ENCODE measurements at regions not wholly inside any gene's neighbourhood (a gene's known extent, or its start where the extent isn't known, plus 50 kb on each side); places are given as distances from the start of the nearest gene placed in this dataset.

DNA sequence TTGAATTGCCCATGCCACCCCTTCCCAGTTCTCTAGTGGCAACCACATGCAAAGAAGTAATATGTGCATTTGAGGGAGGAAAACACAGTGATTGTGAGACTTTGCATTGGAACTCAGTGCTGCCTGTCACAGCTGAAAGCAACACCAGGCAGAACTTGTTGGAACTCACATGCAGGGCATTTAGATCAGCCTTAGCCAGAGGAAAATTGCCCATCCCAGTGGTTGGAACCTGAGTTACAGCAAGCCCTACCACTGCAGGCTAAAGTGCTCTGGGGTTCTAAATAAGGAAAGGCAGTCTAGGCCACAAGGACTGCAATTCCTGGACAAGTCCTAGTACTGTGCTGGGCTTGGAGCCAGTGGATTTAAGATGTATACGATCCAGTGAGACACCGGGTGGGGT, 245.3 kb upstream of the UFL1 start:
- Histone ChIP-seq H2AFZ (no peak overlapping the region), H3K36me3 (replicated peaks; ENCODE audit: insufficient read depth, low read depth) (no peaks in the 10 kb centered on the region)

GRCh38 chr6:96276856-96277255, 244.8 kb upstream of the UFL1 start:
- Histone ChIP-seq H3K36me3 (replicated peaks; ENCODE audit: insufficient read depth, low read depth) (no peaks in the 10 kb centered on the region), H3K27ac (no peak overlapping the region), H3K79me2 (no peaks in the 10 kb centered on the region), H3K9me2 (replicated peaks; ENCODE audit: insufficient read depth) (no peaks in the 10 kb centered on the region), H3K4me3 (no peak overlapping the region), H3K4me2 (no peak overlapping the region), H3K9me3 (ENCODE audit: low read depth) (no peaks in the 10 kb centered on the region), H4K20me1 (ENCODE audit: insufficient read depth, poor library complexity, severe bottlenecking) (no peaks in the 10 kb centered on the region), H2AFZ (no peak overlapping the region), H3K27me3 (no peaks in the 10 kb centered on the region), H3K4me1 (ENCODE audit: insufficient read depth) (no peaks in the 10 kb centered on the region)
- no peak for TF ChIP-seq CTCF (IDR thresholded peaks at IDR 0.05; ENCODE audit: poor library complexity)
- no peak for TF ChIP-seq EZH2 (IDR thresholded peaks at IDR 0.05; ENCODE audit: borderline replicate concordance)
- TF ChIP-seq EZH2phosphoT487 (IDR thresholded peaks at IDR 0.05; ENCODE audit: low read depth, severe bottlenecking, unreplicated experiment): no peak
- DNase-seq (ENCODE audit: low spot score): no peak

More for the DNA sequence above, 245.3 kb upstream of the UFL1 start:
- H3K4me1 ChIP-seq (ENCODE audit: insufficient read depth): no peaks in the 10 kb centered on the region
- H3K27me3 ChIP-seq: no peaks in the 10 kb centered on the region
- no peak overlapping the region for H3K4me3 ChIP-seq
- no peak for TF ChIP-seq CTCF (IDR thresholded peaks at IDR 0.05; ENCODE audit: poor library complexity)
- no peak for TF ChIP-seq EZH2phosphoT487 (IDR thresholded peaks at IDR 0.05; ENCODE audit: low read depth, severe bottlenecking, unreplicated experiment)
- no peak for TF ChIP-seq EZH2 (IDR thresholded peaks at IDR 0.05; ENCODE audit: borderline replicate concordance)
- no peak for DNase-seq (ENCODE audit: low spot score)
- H3K4me2 ChIP-seq: no peak overlapping the region
- H4K20me1 ChIP-seq (ENCODE audit: insufficient read depth, poor library complexity, severe bottlenecking): no peaks in the 10 kb centered on the region
- no peak overlapping the region for H3K27ac ChIP-seq
- H3K9me3 ChIP-seq (ENCODE audit: low read depth): no peaks in the 10 kb centered on the region
- 69% methylated on average over 2 of the region's 2 CpGs for WGBS (ENCODE audit: low lambda C conversion rate, missing lambda C conversion rate)
- H3K79me2 ChIP-seq: no peaks in the 10 kb centered on the region
- H3K9me2 ChIP-seq (replicated peaks; ENCODE audit: insufficient read depth): no peaks in the 10 kb centered on the region

DNA sequence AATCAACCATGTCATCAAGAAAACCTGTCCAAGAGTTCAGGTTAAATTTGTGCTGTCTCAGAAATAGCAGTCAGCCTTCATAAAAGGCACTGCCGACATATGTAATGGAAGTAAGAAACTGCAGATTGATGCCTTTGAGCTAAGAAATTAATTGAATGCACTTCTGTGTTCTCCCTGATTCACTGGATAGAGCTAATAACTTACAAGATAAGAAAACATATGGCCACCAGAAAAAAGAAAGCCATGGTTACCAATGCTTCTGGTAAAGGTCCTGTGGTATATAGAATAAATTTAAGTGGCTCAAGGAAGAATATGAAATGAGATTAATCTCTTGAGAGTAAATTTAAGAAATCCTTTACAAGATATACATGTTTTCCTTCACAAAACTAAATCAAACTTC, 242.5 kb upstream of the UFL1 start:
- H3K9me3 ChIP-seq (ENCODE audit: low read depth): no peaks in the 10 kb centered on the region
- no peaks in the 10 kb centered on the region for H3K4me1 ChIP-seq (ENCODE audit: insufficient read depth)
- no peaks in the 10 kb centered on the region for H3K79me2 ChIP-seq
- DNase-seq (ENCODE audit: low spot score): no peak
- H3K27me3 ChIP-seq: no peaks in the 10 kb centered on the region
- H3K9me2 ChIP-seq (replicated peaks; ENCODE audit: insufficient read depth): no peaks in the 10 kb centered on the region
- TF ChIP-seq EZH2phosphoT487 (IDR thresholded peaks at IDR 0.05; ENCODE audit: low read depth, severe bottlenecking, unreplicated experiment) (no peak), CTCF (IDR thresholded peaks at IDR 0.05; ENCODE audit: poor library complexity) (no peak), EZH2 (IDR thresholded peaks at IDR 0.05; ENCODE audit: borderline replicate concordance) (no peak)
- no peak overlapping the region for H3K27ac ChIP-seq
- H3K4me2 ChIP-seq: no peak overlapping the region
- H3K4me3 ChIP-seq: no peak overlapping the region
- no peaks in the 10 kb centered on the region for H3K36me3 ChIP-seq (replicated peaks; ENCODE audit: insufficient read depth, low read depth)
- 96% methylated on average over 1 of the region's 1 CpG for WGBS (ENCODE audit: low lambda C conversion rate, missing lambda C conversion rate)
- H2AFZ ChIP-seq: no peak overlapping the region
- no peaks in the 10 kb centered on the region for H4K20me1 ChIP-seq (ENCODE audit: insufficient read depth, poor library complexity, severe bottlenecking)

- Histone ChIP-seq H3K79me2 (no peaks in the 10 kb centered on the region), H3K9me2 (replicated peaks; ENCODE audit: insufficient read depth) (no peaks in the 10 kb centered on the region), H3K27me3 (no peaks in the 10 kb centered on the region), H3K4me2 (no peak overlapping the region), H4K20me1 (ENCODE audit: insufficient read depth, poor library complexity, severe bottlenecking) (no peaks in the 10 kb centered on the region), H3K4me3 (no peak overlapping the region), H3K36me3 (replicated peaks; ENCODE audit: insufficient read depth, low read depth) (no peaks in the 10 kb centered on the region), H2AFZ (no peak overlapping the region), H3K9me3 (ENCODE audit: low read depth) (no peaks in the 10 kb centered on the region), H3K4me1 (ENCODE audit: insufficient read depth) (no peaks in the 10 kb centered on the region), H3K27ac (no peak overlapping the region)
- TF ChIP-seq EZH2 (IDR thresholded peaks at IDR 0.05; ENCODE audit: borderline replicate concordance) (no peak), CTCF (IDR thresholded peaks at IDR 0.05; ENCODE audit: poor library complexity) (no peak), EZH2phosphoT487 (IDR thresholded peaks at IDR 0.05; ENCODE audit: low read depth, severe bottlenecking, unreplicated experiment) (no peak)
- no peak for DNase-seq (ENCODE audit: low spot score)
- 80% methylated on average over 1 of the region's 1 CpG for WGBS (ENCODE audit: low lambda C conversion rate, missing lambda C conversion rate)
Observed at GRCh38 chr6:96286503-96286902, 235.1 kb upstream of the UFL1 start.
